ENCODE measurements at regions not wholly inside any gene's neighbourhood (a gene's known extent, or its start where the extent isn't known, plus 50 kb on each side); places are given as distances from the start of the nearest gene placed in this dataset.
A peak's percentile ranks its signal among the peaks of the same experiment; 100 is the strongest.

DNA sequence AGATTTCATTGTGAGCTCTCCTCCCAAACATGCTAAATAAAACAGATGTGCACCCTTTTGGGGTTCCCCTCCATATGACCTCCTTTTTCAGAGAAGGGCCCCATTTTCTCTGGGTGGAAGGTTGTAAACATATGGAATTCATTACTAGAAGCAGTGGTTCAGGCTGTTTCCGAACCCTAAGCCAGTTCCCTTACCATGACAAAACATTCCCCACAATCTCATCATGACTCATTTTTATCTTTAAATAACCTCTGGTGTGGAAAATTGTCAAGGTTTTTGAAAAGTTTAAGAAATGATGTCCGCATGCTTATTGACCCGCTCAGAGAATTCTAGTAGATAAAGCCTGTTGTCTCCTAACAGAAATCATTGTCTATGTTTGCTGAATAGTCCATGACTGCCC, 127.3 kb upstream of the PIK3R1 start:
- no peak for ATAC-seq (ENCODE audit: low read depth in 2 of 2)
- no peak overlapping the region for H3K27ac Mint-ChIP-seq
- H3K4me3 ChIP-seq (ENCODE audit: low read depth, low read length): no peak overlapping the region
- no peak for DNase-seq
- no peaks in the 10 kb centered on the region for H3K9me3 ChIP-seq (ENCODE audit: control insufficient read depth in 2 of 2, low read length in 2 of 2)
- H3K9me3 Mint-ChIP-seq: peaks cover 0 to 4% (median 0%) of the 10 kb centered on the region in 7 donors
- H3K36me3 Mint-ChIP-seq: no peaks in the 10 kb centered on the region
- H3K27me3 ChIP-seq (ENCODE audit: control insufficient read depth, insufficient read depth, low read length): peaks cover 2% of the 10 kb centered on the region
- no peak overlapping the region for H3K4me3 Mint-ChIP-seq
- H3K27ac ChIP-seq (ENCODE audit: insufficient read depth, low read length, poor library complexity, severe bottlenecking): no peak overlapping the region
- H3K36me3 ChIP-seq (ENCODE audit: control insufficient read depth, insufficient read depth, low read length): no peaks in the 10 kb centered on the region
- H3K4me1 ChIP-seq (ENCODE audit: control insufficient read depth, insufficient read depth, low read length, poor library complexity, severe bottlenecking): no peaks in the 10 kb centered on the region
- no peaks in the 10 kb centered on the region for H3K4me1 Mint-ChIP-seq
- peaks cover 4% of the 10 kb centered on the region for H3K27me3 Mint-ChIP-seq

DNA sequence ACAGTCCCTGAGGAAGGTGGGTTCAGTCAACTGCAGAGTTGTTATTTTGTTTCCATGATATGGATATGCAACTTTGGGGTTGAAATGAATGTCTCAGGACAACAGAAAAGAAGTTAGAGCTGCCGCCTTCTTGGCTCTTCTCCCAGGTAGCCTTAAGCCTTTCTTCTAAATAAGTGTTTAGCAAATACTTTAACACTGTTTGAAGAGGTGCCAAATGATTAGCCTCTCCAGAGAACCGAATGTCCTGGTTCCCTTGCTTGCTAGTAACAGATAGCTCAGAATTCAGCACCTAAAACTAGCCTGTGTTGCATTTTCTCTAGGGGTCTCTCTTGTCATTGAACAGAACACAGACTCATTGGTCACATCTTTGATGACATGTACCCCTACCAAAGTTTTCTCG, 127.7 kb upstream of the PIK3R1 start:
- H3K27me3 ChIP-seq (ENCODE audit: control insufficient read depth, insufficient read depth, low read length): no peaks in the 10 kb centered on the region
- H3K27me3 Mint-ChIP-seq: peaks cover 7% of the 10 kb centered on the region
- H3K4me3 Mint-ChIP-seq: no peak overlapping the region
- no peak overlapping the region for H3K27ac ChIP-seq (ENCODE audit: insufficient read depth, low read length, poor library complexity, severe bottlenecking)
- no peak overlapping the region for H3K27ac Mint-ChIP-seq
- no peak overlapping the region for H3K4me3 ChIP-seq (ENCODE audit: low read depth, low read length)
- no peaks in the 10 kb centered on the region for H3K4me1 ChIP-seq (ENCODE audit: control insufficient read depth, insufficient read depth, low read length, poor library complexity, severe bottlenecking)
- H3K9me3 ChIP-seq (ENCODE audit: control insufficient read depth in 2 of 2, low read length in 2 of 2): no peaks in the 10 kb centered on the region
- H3K4me1 Mint-ChIP-seq: no peaks in the 10 kb centered on the region
- H3K36me3 Mint-ChIP-seq: no peaks in the 10 kb centered on the region
- DNase-seq (no peak), ATAC-seq (ENCODE audit: low read depth in 2 of 2) (no peak)
- H3K36me3 ChIP-seq (ENCODE audit: control insufficient read depth, insufficient read depth, low read length): no peaks in the 10 kb centered on the region
- H3K9me3 Mint-ChIP-seq: peaks cover 0 to 4% (median 0%) of the 10 kb centered on the region in 7 donors

DNA sequence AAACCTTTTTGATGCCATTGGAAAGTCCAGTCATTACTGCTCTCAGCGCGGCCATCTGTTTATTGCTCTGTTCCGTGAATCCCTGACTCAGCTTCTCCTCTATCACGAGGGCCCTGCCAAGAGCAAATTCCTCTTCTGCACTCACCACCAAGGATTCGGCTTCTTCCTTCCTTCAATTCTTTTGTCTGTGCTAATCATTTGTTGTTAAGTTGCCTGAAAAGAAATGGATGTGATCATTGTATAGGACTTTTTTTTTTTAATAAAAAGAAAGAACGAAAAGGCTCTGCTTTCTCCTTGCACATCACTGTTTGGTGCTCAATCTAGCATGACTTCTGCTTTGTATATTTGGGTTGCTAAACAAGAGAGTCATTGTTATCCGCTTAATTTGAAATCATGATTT, 128.7 kb upstream of the PIK3R1 start:
- DNase-seq (no peak), ATAC-seq (ENCODE audit: low read depth in 2 of 2) (no peak)
- H3K9me3 Mint-ChIP-seq: peaks cover 0 to 4% (median 0%) of the 10 kb centered on the region in 7 donors
- Histone ChIP-seq H3K27me3 (ENCODE audit: control insufficient read depth, insufficient read depth, low read length) (no peaks in the 10 kb centered on the region), H3K4me1 (ENCODE audit: control insufficient read depth, insufficient read depth, low read length, poor library complexity, severe bottlenecking) (no peaks in the 10 kb centered on the region), H3K36me3 (ENCODE audit: control insufficient read depth, insufficient read depth, low read length) (no peaks in the 10 kb centered on the region), H3K4me3 (ENCODE audit: low read depth, low read length) (no peak overlapping the region), H3K9me3 (ENCODE audit: control insufficient read depth in 2 of 2, low read length in 2 of 2) (no peaks in the 10 kb centered on the region), H3K27ac (ENCODE audit: insufficient read depth, low read length, poor library complexity, severe bottlenecking) (no peak overlapping the region)
- H3K27ac Mint-ChIP-seq: no peak overlapping the region
- H3K4me3 Mint-ChIP-seq: no peak overlapping the region
- no peaks in the 10 kb centered on the region for H3K36me3 Mint-ChIP-seq
- peaks cover 7% of the 10 kb centered on the region for H3K27me3 Mint-ChIP-seq
- no peaks in the 10 kb centered on the region for H3K4me1 Mint-ChIP-seq

DNA sequence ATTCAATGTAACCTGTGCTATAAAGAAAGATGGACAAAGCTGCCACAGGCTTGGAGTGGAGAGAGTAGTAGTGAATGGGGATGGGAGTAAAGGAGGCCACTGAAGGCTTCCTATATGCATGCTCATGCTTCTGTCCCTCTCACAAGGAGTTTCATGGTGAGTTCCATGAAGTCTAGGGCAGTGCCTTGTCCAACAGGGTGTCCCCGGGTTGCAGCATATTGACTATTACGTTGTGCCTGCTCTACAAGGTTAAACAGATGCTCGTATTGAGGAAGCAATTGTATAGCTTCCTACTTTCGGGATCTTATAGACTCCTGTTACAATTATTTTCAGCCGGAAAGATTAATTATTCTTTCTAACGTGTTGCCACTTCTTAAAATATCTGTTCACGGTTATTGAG, 129.1 kb upstream of the PIK3R1 start:
- Histone ChIP-seq H3K4me1 (ENCODE audit: control insufficient read depth, insufficient read depth, low read length, poor library complexity, severe bottlenecking) (no peaks in the 10 kb centered on the region), H3K9me3 (ENCODE audit: control insufficient read depth in 2 of 2, low read length in 2 of 2) (no peaks in the 10 kb centered on the region), H3K27ac (ENCODE audit: insufficient read depth, low read length, poor library complexity, severe bottlenecking) (no peak overlapping the region), H3K4me3 (ENCODE audit: low read depth, low read length) (no peak overlapping the region), H3K36me3 (ENCODE audit: control insufficient read depth, insufficient read depth, low read length) (no peaks in the 10 kb centered on the region), H3K27me3 (ENCODE audit: control insufficient read depth, insufficient read depth, low read length) (no peaks in the 10 kb centered on the region)
- Mint-ChIP-seq H3K36me3 (no peaks in the 10 kb centered on the region), H3K4me1 (no peaks in the 10 kb centered on the region), H3K4me3 (no peak overlapping the region), H3K27ac (no peak overlapping the region), H3K27me3 (peaks cover 7% of the 10 kb centered on the region), H3K9me3 (peaks cover 0 to 4% (median 0%) of the 10 kb centered on the region in 7 donors)
- no peak for ATAC-seq (ENCODE audit: low read depth in 2 of 2)
- no peak for DNase-seq

DNA sequence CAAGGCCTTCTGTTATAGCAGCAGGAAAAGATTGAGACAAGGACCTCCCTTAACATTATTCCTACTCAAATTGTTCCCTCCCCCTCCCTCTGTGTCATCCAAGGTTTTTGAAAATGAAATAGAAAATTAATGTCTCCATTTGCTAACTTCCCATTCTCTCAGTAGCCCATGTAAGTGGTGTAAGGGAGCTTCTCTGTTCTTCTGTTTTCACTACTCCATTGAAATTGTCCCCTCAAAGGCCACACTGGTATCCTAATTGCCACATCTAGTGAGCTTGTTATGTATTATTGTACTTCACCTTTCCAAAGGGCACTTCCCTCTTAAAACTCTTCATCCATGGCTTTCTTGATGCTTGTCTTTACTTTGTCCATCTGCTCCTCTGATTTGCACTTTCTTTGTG, 131.2 kb upstream of the PIK3R1 start:
- H3K27me3 ChIP-seq (ENCODE audit: control insufficient read depth, insufficient read depth, low read length): peaks cover 5% of the 10 kb centered on the region
- Mint-ChIP-seq H3K27me3 (peaks cover 7% of the 10 kb centered on the region), H3K4me3 (no peak overlapping the region), H3K27ac (no peak overlapping the region), H3K9me3 (peaks cover 0 to 2% (median 0%) of the 10 kb centered on the region in 7 donors), H3K4me1 (no peaks in the 10 kb centered on the region), H3K36me3 (no peaks in the 10 kb centered on the region)
- DNase-seq: no peak
- no peak overlapping the region for H3K4me3 ChIP-seq (ENCODE audit: low read depth, low read length)
- no peaks in the 10 kb centered on the region for H3K9me3 ChIP-seq (ENCODE audit: control insufficient read depth in 2 of 2, low read length in 2 of 2)
- ATAC-seq (ENCODE audit: low read depth in 2 of 2): no peak
- no peaks in the 10 kb centered on the region for H3K36me3 ChIP-seq (ENCODE audit: control insufficient read depth, insufficient read depth, low read length)
- H3K4me1 ChIP-seq (ENCODE audit: control insufficient read depth, insufficient read depth, low read length, poor library complexity, severe bottlenecking): no peaks in the 10 kb centered on the region
- H3K27ac ChIP-seq (ENCODE audit: insufficient read depth, low read length, poor library complexity, severe bottlenecking): no peak overlapping the region

DNA sequence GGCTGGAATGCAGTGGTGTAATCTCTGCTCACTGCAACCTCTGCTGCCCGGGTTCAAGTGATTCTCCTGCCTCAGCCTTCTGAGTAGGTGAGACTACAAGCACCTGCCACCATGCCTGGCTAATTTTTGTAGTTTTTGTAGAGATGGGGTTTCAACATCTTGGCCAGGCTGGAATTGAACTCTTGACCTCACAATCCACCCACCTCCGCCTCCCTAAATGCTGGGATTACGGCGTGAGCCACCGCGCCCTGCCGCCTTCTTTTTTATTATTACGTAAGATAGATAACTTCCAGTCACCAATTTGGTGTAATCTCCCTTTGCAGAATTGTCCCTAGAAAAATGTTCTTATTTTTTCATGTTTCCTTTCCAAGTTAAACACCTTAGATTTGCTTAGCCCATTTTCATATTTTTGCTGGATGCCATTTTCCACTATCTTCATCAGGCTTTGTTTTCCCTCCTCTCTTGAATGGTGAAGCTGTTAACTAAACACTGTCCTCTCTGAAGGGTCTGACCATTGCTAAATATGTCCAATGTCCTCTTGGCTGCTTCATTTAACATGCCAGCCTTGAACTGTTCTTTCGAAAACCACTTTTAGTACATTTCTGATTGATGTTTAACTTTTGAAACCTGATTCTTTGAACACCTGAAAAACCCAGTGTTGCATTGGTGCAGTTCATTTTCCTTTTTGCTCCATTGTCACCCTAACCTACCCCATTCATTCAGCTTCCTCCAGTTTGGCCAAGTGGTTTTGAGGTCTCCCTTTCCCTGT, 135.1 kb upstream of the PIK3R1 start:
- Mint-ChIP-seq H3K4me1 (no peaks in the 10 kb centered on the region), H3K27ac (peak overlapping the region in 1 of 3 donors; percentile 18), H3K27me3 (peaks cover 12% of the 10 kb centered on the region), H3K36me3 (no peaks in the 10 kb centered on the region), H3K4me3 (peak overlapping the region in 1 of 4 donors; percentile 27), H3K9me3 (peaks cover 0 to 2% (median 0%) of the 10 kb centered on the region in 7 donors)
- Histone ChIP-seq H3K4me3 (ENCODE audit: low read depth, low read length) (no peak overlapping the region), H3K27ac (ENCODE audit: insufficient read depth, low read length, poor library complexity, severe bottlenecking) (no peak overlapping the region), H3K27me3 (ENCODE audit: control insufficient read depth, insufficient read depth, low read length) (peaks cover 5% of the 10 kb centered on the region), H3K4me1 (ENCODE audit: control insufficient read depth, insufficient read depth, low read length, poor library complexity, severe bottlenecking) (no peaks in the 10 kb centered on the region), H3K36me3 (ENCODE audit: control insufficient read depth, insufficient read depth, low read length) (no peaks in the 10 kb centered on the region), H3K9me3 (ENCODE audit: control insufficient read depth in 2 of 2, low read length in 2 of 2) (no peaks in the 10 kb centered on the region)
- ATAC-seq (ENCODE audit: low read depth in 2 of 2) (no peak), DNase-seq (no peak)

DNA sequence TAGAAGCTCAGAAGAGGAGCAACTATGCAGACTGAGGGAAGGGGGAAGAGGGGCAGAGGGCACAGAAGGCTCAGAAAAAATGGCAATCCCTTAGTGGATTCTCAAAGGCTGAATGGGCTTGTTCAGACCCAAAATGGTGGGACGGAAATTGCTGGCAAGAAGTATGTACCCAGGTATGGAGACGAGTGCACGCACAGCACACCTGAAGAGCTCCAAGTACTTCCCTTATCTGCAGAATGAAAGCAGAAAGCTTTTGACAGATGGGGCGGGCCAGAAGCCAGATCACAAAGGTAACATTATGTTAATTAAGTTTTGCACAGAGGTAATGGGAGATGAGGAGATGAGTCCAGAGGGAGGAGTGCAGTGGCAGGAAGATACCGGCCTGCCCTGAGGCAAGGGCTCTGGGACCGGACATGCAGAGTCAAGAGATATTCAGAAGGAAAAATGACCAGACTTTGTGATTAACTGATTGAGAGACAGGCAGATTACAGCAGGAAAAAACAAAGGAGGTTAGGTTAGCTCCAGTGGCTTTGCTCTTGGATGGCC, 138.1 kb upstream of the PIK3R1 start:
- Mint-ChIP-seq H3K27me3 (peaks cover 10% of the 10 kb centered on the region), H3K9me3 (no peaks in the 10 kb centered on the region), H3K4me3 (peak overlapping the region in 1 of 4 donors; percentile 44), H3K4me1 (no peaks in the 10 kb centered on the region), H3K27ac (no peak overlapping the region), H3K36me3 (no peaks in the 10 kb centered on the region)
- Histone ChIP-seq H3K27ac (ENCODE audit: insufficient read depth, low read length, poor library complexity, severe bottlenecking) (no peak overlapping the region), H3K27me3 (ENCODE audit: control insufficient read depth, insufficient read depth, low read length) (peaks cover 5% of the 10 kb centered on the region), H3K9me3 (ENCODE audit: control insufficient read depth in 2 of 2, low read length in 2 of 2) (no peaks in the 10 kb centered on the region), H3K4me1 (ENCODE audit: control insufficient read depth, insufficient read depth, low read length, poor library complexity, severe bottlenecking) (no peaks in the 10 kb centered on the region), H3K4me3 (ENCODE audit: low read depth, low read length) (no peak overlapping the region), H3K36me3 (ENCODE audit: control insufficient read depth, insufficient read depth, low read length) (no peaks in the 10 kb centered on the region)
- ATAC-seq (ENCODE audit: low read depth in 2 of 2): no peak
- DNase-seq: no peak

DNA sequence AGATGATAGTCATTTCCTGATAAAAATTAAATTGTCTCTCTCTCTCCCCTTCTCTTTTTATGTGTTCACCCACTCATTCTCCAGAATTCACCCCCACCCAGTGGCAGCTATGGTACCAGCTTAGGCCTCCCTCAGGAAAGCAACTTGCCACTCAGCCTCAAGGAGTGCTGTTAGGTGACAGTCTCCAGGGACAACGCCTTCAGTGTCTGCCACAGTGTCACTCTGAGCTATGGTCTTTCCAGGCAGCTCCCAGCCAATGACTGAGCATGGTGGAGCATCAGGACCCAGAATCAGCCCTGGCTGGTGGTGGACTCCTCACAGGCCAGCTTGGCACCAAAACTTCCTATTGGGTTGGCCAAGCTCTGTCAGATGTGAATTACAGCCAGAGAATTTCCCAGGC, 140.9 kb upstream of the PIK3R1 start:
- Histone ChIP-seq H3K27ac (ENCODE audit: insufficient read depth, low read length, poor library complexity, severe bottlenecking) (no peak overlapping the region), H3K4me3 (ENCODE audit: low read depth, low read length) (no peak overlapping the region), H3K27me3 (ENCODE audit: control insufficient read depth, insufficient read depth, low read length) (no peaks in the 10 kb centered on the region), H3K36me3 (ENCODE audit: control insufficient read depth, insufficient read depth, low read length) (no peaks in the 10 kb centered on the region), H3K9me3 (ENCODE audit: control insufficient read depth in 2 of 2, low read length in 2 of 2) (no peaks in the 10 kb centered on the region), H3K4me1 (ENCODE audit: control insufficient read depth, insufficient read depth, low read length, poor library complexity, severe bottlenecking) (no peaks in the 10 kb centered on the region)
- Mint-ChIP-seq H3K27ac (no peak overlapping the region), H3K4me3 (no peak overlapping the region), H3K9me3 (no peaks in the 10 kb centered on the region), H3K4me1 (peaks cover 0 to 2% (median 0%) of the 10 kb centered on the region in 4 donors), H3K36me3 (no peaks in the 10 kb centered on the region), H3K27me3 (peaks cover 13% of the 10 kb centered on the region)
- ATAC-seq (ENCODE audit: low read depth in 2 of 2): no peak
- no peak for DNase-seq
